HUES64 (cell line): ENCODE measurements at regions not wholly inside any gene's neighbourhood (a gene's known extent, or its start where the extent isn't known, plus 50 kb on each side); places are given as distances from the start of the nearest gene placed in this dataset.

ENCODE experiments used
- H3K27ac ChIP-seq: 2 replicates; pipeline ENCODE4 v1.7.0; 2013; ENCODE audit warnings: low read depth, low read length, inconsistent platforms
- H3K27me3 ChIP-seq: 2 replicates; pipeline ENCODE4 v1.6.1; 2013; ENCODE audit warnings: mild to moderate bottlenecking, low read length; ENCODE audit not compliant: insufficient read depth
- H3K36me3 ChIP-seq: 2 replicates; pipeline ENCODE4 v1.6.1; 2013; ENCODE audit warnings: mild to moderate bottlenecking, low read length; ENCODE audit not compliant: insufficient read depth
- H3K4me1 ChIP-seq: 2 replicates; pipeline ENCODE4 v1.6.1; 2013; ENCODE audit warnings: mild to moderate bottlenecking, low read length, moderate library complexity; ENCODE audit not compliant: insufficient read depth
- H3K4me3 ChIP-seq: 2 replicates; pipeline ENCODE4 v1.5.1; 2013; ENCODE audit warnings: mild to moderate bottlenecking, low read length, moderate library complexity
- H3K9ac ChIP-seq: 2 replicates; pipeline ENCODE4 v1.6.1; 2013; ENCODE audit warnings: mild to moderate bottlenecking, low read depth, low read length
- H3K9me3 ChIP-seq: 2 replicates; pipeline ENCODE4 v1.6.1; 2013; ENCODE audit warnings: low read depth, low read length; ENCODE audit not compliant: insufficient read depth
- WGBS: fragments of 150-250, 120-280 bp; methylation state at CpG from one replicate; pipeline ENCODE4 v1.1.7; 2013; ENCODE audit warnings: missing lambda C conversion rate; 5-methylcytosine and 5-hydroxymethylcytosine counted together

DNA sequence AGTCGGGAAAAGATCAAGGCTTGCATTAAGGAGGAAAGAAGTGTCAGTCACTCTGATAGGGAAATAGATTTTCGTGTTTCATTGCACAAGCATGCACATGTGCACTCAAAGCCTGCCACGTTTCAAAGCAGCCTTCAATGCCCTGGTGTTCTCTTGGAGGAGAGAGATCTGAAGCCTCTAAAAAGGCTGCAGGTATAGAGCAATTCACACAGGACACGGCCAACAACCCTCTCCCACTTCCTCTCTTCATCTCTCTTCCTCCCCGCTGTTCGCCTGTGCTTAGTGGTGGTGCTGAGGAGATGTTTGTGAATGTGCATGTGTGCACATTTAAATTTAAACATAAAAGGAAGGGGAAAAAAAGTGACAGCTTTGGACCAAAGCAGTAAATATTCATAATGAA, 117.7 kb downstream of the NUF2 start:
- peaks cover 15% of the 10 kb centered on the region; the same call in 1 of the 2 replicates for H3K4me1 ChIP-seq
- no peaks in the 10 kb centered on the region for H3K27me3 ChIP-seq
- H3K27ac ChIP-seq, result no peak overlapping the region
- H3K9me3 ChIP-seq, result no peaks in the 10 kb centered on the region
- H3K36me3 ChIP-seq, result no peaks in the 10 kb centered on the region
- H3K9ac ChIP-seq, result no peak overlapping the region
- 86% methylated on average over 3 of the region's 6 CpGs for WGBS
- H3K4me3 ChIP-seq, result no peak overlapping the region

- Histone ChIP-seq H3K27ac (no peak overlapping the region), H3K4me3 (no peak overlapping the region), H3K9ac (no peak overlapping the region), H3K27me3 (no peaks in the 10 kb centered on the region), H3K36me3 (no peaks in the 10 kb centered on the region), H3K9me3 (no peaks in the 10 kb centered on the region), H3K4me1 (peaks cover 15% of the 10 kb centered on the region; the same call in 1 of the 2 replicates)
- 91% methylated on average over 4 of the region's 4 CpGs for WGBS
Observed at GRCh38 chr1:163440090-163440489, 118.3 kb downstream of the NUF2 start.

DNA sequence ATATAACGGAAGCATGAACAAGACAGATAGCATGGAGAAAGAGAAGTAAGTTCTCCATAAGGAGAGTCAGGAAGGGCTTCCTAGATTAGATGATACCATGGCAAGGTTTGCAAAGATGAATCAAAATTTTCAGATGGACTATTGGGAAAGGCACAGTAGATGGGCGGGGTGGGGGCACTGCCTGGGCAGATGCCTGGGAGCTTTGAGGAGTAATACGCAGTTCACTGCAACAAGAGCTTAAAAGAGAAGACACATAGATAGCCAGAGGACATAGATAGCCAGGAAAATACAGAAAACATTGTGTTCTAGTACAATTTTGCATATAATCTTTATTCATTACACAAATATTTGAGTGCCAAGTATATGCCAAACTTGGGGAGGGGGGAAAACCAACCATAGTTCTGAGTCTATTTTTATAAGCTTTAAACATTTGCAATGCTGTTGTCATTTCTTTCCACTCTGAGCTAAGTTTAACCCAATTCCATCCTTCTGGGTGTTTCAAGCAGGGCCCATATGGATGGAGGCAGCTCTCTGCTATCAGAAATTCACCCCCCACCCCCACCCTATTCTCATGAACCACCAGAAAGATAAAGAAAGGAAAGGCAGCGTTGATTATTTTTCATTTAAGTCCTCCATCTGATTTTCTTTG, 120.6 kb downstream of the NUF2 start:
- Histone ChIP-seq H3K4me1 (peaks cover 15% of the 10 kb centered on the region; the same call in 1 of the 2 replicates), H3K36me3 (no peaks in the 10 kb centered on the region), H3K9me3 (no peaks in the 10 kb centered on the region), H3K27ac (no peak overlapping the region), H3K27me3 (no peaks in the 10 kb centered on the region), H3K4me3 (no peak overlapping the region), H3K9ac (no peak overlapping the region)
- 97% methylated on average over 4 of the region's 4 CpGs for WGBS

DNA sequence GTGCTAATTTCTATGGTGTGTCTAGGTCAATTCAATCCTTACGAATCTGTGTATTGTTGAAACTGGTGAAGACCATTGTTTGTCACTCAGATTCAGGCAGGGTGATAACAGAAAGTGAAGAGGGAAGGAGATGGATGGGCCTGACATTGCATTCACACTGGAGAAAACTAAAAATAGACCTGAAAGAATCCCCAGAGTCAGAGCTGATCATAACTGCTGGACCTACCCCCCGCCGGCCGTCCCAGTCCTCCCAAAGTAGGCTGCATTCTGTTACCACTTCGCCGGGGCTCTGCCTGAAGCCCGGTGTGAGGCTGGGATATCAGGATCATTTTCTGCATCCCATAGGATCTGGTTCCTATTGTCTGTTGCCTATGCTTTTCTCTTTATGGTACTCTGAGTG, 121.1 kb downstream of the NUF2 start:
- H3K27me3 ChIP-seq, result no peaks in the 10 kb centered on the region
- 86% methylated on average over 7 of the region's 7 CpGs for WGBS
- H3K9me3 ChIP-seq, result no peaks in the 10 kb centered on the region
- H3K4me3 ChIP-seq, result no peak overlapping the region
- peaks cover 15% of the 10 kb centered on the region; the same call in 1 of the 2 replicates for H3K4me1 ChIP-seq
- no peaks in the 10 kb centered on the region for H3K36me3 ChIP-seq
- no peak overlapping the region for H3K9ac ChIP-seq
- no peak overlapping the region for H3K27ac ChIP-seq

GRCh38 chr1:163443863-163444262, 122.1 kb downstream of the NUF2 start:
- no peak overlapping the region for H3K27ac ChIP-seq
- H3K27me3 ChIP-seq, result no peaks in the 10 kb centered on the region
- no peak overlapping the region for H3K4me3 ChIP-seq
- H3K9ac ChIP-seq, result no peak overlapping the region
- WGBS, result 91% methylated on average over 4 of the region's 4 CpGs
- no peaks in the 10 kb centered on the region for H3K36me3 ChIP-seq
- peaks cover 15% of the 10 kb centered on the region; the same call in 1 of the 2 replicates for H3K4me1 ChIP-seq
- no peaks in the 10 kb centered on the region for H3K9me3 ChIP-seq

DNA sequence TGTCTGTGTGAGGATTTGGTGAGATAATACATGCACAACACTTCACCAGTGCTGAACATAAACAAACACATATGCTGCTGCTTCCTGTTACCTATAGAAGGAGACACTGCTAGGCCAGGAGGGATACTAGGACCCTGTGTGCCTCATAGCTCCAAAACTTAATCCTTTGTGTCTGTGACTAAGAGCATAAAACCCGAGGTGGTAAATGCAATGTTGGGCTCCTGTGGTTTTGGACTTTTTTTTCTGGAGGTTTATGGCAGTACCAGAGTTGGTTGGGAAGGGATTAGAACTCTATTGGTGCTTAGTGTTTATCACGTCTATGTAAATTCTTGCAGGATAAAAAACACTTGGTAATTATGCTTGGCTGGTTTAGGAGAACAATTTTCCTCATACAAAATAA, 122.9 kb downstream of the NUF2 start:
- no peak overlapping the region for H3K4me3 ChIP-seq
- H3K9ac ChIP-seq, result no peak overlapping the region
- no peaks in the 10 kb centered on the region for H3K9me3 ChIP-seq
- peaks cover 17% of the 10 kb centered on the region; the same call in 1 of the 2 replicates for H3K4me1 ChIP-seq
- H3K27ac ChIP-seq, result no peak overlapping the region
- H3K36me3 ChIP-seq, result no peaks in the 10 kb centered on the region
- no peaks in the 10 kb centered on the region for H3K27me3 ChIP-seq
- 55% methylated on average over 2 of the region's 2 CpGs for WGBS

DNA sequence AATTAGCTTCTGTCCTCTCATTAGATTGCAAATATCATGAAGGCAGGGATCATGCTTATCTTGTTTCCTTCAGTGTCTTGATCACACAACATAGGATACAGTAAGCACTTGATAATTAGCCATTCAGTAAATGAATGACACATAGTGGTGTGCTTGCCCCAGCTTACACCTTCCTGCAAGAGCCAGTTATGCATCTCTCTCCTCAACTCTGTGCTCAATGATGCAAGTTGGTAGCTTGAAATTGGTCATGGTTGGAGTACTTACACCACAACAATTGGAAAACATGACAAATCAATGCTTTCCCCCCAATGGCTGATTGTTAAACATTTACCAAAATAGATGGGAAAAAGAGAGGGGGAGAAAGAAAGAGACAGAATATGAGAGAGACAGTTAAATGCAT, 129.2 kb downstream of the NUF2 start:
- no peaks in the 10 kb centered on the region for H3K27me3 ChIP-seq
- no peak overlapping the region for H3K4me3 ChIP-seq
- H3K9ac ChIP-seq, result no peak overlapping the region
- H3K4me1 ChIP-seq, result peaks cover 3% of the 10 kb centered on the region; the same call in 1 of the 2 replicates
- H3K36me3 ChIP-seq, result no peaks in the 10 kb centered on the region
- no peaks in the 10 kb centered on the region for H3K9me3 ChIP-seq
- H3K27ac ChIP-seq, result no peak overlapping the region

- Histone ChIP-seq H3K36me3 (no peaks in the 10 kb centered on the region), H3K27me3 (no peaks in the 10 kb centered on the region), H3K4me3 (no peak overlapping the region), H3K9ac (no peak overlapping the region), H3K27ac (no peak overlapping the region), H3K9me3 (no peaks in the 10 kb centered on the region), H3K4me1 (peaks cover 12% of the 10 kb centered on the region)
- 92% methylated on average over 4 of the region's 4 CpGs for WGBS
Observed at GRCh38 chr1:163459539-163459938, 137.8 kb downstream of the NUF2 start.

- Histone ChIP-seq H3K4me1 (peaks cover 9% of the 10 kb centered on the region), H3K9ac (no peak overlapping the region), H3K9me3 (no peaks in the 10 kb centered on the region), H3K4me3 (no peak overlapping the region), H3K27me3 (no peaks in the 10 kb centered on the region), H3K36me3 (no peaks in the 10 kb centered on the region), H3K27ac (no peak overlapping the region)
- WGBS, result 59% methylated on average over 1 of the region's 1 CpG
Observed at GRCh38 chr1:163467289-163467688, 145.5 kb downstream of the NUF2 start.

DNA sequence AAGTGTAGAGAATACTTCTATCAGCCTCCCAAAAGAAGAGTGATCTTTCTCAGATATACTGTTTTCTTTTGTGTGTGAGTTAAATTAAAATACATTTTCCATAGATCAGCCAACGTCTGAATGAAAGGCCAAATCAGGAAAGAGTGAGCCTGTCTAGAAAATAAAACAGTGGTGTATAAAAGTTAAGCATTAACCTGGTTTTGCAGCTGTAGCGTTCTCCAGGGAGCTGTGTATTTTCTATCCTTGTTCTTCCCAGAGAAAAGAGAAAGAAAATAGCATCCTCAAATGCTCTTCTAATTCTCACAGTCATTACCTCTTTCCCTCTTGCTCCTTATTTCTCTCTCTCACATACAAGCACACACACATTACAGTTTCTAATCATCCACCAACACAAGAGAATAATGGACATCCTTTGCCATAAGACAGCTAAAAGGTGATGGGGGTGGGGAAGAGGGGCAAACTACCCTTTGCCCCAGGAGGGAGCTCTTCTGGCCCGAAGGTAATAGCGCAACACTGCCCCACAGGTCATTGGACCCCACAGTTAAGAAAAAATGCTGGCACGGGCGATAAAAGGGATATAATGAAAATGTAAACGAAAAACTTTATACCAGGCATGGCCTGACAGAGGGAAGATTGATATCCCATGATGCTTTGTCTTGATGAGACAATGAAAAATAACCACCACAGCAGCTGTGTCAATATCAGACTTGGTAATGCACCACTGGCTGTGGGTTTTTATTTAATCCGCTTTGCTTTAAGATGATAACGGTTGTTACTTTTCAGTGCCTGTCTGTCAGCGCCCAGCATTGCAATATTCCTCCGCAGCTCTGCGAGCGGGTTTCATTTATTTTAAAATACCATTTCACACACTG, 150.3 kb downstream of the NUF2 start:
- 96% methylated on average over 10 of the region's 13 CpGs for WGBS
- Histone ChIP-seq H3K4me3 (no peak overlapping the region), H3K9me3 (no peaks in the 10 kb centered on the region)

DNA sequence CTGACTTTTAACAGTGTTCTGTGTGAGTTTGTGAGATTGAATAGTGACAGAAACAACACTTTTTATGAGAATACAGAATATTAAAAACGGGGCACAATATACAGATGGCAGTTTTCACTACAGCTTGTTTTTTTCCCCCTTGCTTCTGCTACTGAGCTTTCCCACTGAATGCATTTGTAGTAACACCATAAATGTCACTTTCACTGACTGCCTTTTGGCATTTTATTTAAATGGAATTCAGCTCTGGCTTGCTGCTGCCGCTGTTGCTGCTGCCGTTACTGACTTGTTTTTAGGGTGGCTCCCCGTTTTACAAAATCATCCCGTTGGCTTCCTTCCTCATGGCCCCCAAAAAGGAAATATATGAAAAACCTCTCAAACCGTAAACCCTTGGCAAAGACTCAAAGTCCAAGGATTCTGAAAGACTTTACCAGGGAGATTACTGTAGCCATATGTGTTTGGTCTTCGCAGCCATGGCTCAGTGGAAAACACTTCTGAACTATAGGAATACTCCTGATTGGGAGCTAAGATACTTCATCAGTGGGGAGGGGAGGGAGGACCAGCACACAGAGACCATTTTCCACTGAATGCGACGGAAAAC, 151.0 kb downstream of the NUF2 start:
- H3K27ac ChIP-seq, result no peak overlapping the region
- 94% methylated on average over 9 of the region's 9 CpGs for WGBS

More for the DNA sequence above, 150.3 kb downstream of the NUF2 start:
- H3K9ac ChIP-seq, result no peak overlapping the region
- no peak overlapping the region for H3K27ac ChIP-seq
- no peaks in the 10 kb centered on the region for H3K27me3 ChIP-seq
- H3K36me3 ChIP-seq, result no peaks in the 10 kb centered on the region
- H3K4me1 ChIP-seq, result peaks cover 5% of the 10 kb centered on the region

More for the DNA sequence above, 151.0 kb downstream of the NUF2 start:
- no peaks in the 10 kb centered on the region for H3K9me3 ChIP-seq
- no peak overlapping the region for H3K9ac ChIP-seq
- no peaks in the 10 kb centered on the region for H3K4me1 ChIP-seq
- no peaks in the 10 kb centered on the region for H3K36me3 ChIP-seq
- no peak overlapping the region for H3K4me3 ChIP-seq
- H3K27me3 ChIP-seq, result no peaks in the 10 kb centered on the region
